HG03095 (cell line): ENCODE measurements at regions not wholly inside any gene's neighbourhood (a gene's known extent, or its start where the extent isn't known, plus 50 kb on each side); places are given as distances from the start of the nearest gene placed in this dataset.
"Not testable (repeated sequence)": the region's sequence is repeated elsewhere in the genome, so short reads cannot be mapped to it uniquely, and the experiment has no call there.

Experiments
- ATAC-seq: cut with Tn5 transposase; IDR thresholded peaks from one replicate; pipeline ENCODE4 v1.9.1; 2021; ENCODE audit warnings: moderate library complexity; ENCODE audit not compliant: unreplicated experiment

DNA sequence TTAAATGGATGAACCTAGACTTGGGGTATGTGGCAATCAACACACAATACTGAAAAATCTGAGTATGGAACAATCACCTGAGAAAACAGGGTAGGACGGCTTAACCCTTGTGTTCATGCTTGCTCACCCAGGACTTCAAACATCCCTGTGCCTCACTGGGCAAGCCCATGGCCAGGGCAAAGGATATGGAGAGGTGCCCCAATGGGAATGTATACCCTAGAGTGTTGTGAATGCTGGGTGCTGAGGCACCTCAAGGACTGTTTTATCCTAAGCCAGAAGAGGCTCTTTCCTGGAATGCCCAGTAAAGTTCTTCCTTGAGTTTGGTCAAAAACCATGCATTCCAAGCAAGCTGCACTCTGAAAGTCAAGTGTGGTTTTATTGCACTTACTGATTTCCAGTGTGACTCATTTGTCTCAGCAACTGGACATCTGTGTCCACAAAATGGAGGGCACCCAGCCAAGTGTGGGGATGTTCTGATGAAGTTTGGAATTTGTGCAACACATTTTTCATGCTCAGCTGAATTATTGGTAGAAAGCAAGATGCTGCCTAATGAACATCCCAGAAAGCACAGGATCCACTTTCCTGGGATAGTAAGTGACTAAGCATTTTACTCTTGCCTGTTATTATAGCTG lies 531.3 kb downstream of the RFC3 start:
- no peak for ATAC-seq

DNA sequence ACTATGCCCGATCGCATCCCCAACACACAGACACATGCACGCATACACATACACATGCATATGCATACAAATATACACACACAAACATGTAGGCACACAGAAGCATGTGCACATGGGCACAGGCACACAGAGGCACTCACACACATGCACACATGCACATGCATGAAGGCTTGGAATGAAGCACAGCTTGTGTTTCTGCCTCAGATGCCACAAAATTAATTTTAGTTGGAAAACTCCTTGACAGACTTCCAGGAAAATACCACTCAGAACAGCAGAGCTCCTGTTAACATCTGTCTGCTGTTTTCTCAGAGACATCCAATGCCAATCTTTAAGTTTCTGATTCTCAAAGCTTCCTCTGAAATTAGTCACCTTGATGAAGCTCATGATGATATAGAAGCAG lies 532.7 kb downstream of the RFC3 start:
- ATAC-seq = no peak

DNA sequence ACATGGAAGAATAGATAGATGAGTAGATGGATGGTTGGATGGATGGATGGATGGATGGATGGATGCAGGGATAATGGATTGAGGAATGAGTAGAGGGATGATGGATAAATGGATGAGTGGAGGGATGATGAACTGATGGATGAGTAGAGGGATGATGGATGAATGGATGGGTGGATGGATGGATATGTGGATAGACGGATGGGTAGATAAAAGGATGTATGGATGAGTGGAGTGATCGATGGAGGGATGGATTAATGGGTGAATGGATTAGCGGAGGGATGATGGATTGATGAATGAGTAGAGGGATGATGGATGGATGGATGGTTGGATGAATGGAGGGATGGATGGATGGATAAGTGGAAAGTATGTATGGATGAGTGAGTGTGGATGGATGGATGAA lies 533.2 kb downstream of the RFC3 start:
- ATAC-seq = no peak

DNA sequence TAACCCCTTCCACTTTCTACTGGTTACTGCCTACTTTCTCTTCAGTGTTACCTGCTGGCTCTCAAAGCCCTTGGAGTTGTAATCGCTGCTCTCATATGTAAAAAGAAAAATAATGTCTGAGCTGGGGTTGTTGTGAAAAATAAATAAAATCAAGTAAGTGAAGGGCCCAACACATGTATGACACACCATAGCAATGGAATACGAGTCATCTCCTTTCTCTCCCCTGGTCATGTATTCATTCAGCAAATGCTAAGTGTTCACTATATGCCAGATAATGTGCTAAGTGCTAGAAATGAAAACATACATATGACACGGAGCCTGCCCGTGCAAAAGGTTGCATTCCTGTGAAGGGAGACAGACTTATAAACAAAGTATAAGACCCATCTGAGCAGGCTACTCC lies 535.0 kb downstream of the RFC3 start:
- no peak for ATAC-seq

DNA sequence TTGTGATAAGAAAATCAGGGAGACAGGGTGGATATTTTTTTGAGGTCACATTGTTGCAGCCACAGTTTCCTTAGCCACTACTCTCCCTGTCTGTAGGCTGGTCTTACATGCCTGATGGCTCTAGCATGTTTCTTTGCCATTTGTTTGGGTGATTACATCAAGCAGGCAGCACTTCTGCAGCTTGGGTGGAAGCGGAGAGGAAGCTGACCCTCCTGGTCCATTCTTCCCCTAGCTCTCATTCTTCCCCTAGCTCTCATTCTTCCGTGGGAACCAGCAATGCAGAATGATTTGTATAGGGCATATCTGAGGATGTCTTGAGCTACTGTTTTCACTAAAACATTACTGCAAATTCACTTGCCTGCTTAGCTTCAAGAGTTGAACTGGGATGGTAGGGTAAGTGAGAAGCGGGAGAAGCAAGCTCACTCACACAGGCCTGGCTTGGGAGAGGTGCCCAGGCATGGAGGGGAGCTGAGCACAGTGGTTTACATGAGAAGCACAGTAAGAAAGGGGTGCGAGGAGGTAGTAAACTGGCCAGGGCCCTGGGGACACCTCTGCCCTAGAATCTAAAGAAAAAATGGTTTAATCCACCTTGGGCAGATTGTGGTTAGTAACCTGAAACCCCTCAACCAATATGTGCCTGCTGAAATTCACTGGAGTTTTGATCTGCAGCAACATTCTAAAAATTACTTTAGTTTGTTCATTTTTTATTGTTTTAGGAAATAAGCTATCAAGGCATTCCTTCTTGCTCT lies 538.9 kb downstream of the RFC3 start:
- ATAC-seq = no peak

DNA sequence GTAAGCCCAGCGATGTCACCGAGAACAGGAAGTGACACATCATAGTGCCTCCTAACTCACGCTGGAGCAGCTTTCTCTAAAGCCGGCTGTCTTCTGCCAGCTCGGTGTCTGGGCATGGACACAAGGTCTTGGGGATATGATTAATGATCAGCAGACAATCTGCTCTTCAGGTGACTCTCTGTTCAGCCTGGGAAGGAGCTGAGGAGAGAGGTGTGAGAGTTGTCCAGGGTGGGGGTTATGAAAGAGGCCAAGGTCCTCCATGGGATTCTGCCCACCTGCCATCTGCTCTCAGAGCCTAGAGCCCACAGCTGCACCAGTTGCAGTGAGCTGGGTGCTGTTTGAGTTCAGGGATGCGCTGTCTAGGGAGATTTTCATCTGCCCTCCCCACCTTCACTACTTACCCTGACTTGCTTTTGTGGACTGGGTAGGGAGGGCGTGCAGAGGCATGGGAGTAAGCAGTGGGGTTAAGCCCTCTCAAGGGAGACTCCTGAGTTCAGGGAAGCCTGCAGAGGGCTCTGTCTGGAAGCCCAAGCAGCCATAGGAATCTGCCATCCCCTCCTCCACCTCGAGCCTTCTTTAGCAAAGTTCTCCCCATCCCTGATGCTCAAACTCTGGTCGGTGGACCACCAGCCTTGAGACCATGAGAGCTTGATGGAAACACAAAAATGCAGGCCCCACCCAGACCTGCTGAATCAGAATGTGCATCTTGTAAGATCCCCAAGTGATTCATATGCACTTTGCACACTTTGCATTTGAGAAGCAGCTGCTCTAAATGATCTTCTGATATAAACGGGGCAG lies 539.7 kb downstream of the RFC3 start:
- no peak for ATAC-seq

DNA sequence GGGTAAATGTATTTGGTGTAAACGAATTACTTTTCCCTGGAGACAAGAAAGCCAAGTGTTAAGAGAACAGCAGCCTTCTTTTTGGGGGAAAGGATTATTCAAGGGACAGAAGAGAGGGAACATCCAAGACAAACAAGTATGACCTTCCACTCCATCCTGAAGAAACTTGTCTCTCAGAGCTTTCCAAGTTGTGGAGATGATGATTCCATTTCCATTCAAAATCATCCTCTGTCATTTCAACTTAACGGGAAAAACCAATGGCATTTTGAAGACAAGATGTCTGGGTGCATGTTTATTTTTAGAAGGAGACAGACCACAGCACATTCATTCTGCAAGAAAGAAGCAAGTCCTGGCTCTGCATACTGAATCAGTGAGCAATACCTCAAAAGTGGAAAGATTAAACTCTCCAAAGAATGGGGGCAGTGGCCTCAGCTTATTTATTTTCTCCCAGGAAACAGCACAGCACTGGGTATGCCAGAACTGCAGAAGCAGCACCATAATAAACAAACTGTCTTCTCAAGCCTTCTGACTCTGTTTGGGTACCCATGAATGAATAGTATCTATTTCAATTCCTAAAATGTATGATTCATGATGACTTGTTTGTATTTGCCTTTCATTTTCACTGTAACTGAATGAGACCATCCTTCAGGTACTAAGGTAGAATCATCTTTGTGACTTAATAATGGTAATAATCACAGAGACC lies 541.0 kb downstream of the RFC3 start:
- no peak for ATAC-seq

DNA sequence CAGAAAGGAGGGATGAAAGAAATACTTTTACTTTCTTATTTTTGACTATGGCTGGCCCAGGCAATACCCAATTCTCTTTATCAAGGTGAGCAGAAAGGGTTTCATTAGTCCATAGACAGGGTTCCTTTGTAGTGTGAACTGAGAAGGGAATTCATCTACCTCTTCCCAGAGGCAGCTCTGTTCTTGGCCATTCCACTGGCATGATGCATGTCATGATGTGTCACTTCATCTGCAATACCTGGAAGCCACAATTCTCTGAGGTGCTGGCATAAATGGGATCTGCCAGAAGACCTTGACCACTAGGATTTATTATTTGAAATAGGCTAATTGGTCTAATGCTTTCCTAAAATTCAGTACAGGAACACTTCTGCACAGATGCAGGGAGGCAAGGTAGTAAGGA lies 542.8 kb downstream of the RFC3 start:
- ATAC-seq = no peak

DNA sequence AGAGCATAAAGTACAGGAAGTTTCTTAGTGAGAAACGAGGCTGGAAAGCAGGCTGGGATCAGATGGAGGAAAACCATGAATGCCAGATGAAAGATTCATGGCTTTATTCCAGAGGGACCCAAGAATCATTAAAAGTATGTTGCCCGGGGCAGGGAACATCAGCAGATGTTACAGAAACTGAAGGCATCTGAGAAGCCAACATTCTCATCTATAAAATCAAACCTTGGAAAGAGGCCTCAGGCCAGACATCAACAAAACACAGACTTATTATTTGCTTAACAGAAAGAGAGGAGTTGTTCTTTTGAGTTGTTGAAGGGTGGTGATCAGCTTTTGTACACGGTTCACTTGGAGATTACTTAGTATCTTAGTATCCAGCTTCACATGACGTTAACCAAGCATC lies 543.6 kb downstream of the RFC3 start:
- ATAC-seq = no peak

DNA sequence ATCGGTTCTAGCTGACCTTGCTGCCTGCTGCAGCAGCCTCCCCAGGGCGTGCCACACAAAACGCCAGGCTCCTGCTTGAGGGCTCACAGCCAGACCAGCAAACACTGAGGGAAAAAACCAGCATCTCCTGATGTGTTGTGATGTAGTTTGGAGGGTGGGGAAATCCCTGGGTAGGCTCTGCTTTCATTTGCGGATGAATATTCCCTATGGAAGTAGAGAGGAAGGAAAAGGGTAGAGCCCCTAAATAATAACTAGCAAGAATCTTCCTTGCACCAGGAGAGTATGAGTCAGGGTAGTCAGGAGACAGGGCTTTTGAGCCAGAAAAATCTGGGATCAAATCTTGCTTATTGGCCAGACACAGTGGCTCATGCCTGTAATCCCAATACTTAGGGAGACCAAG lies 545.3 kb downstream of the RFC3 start:
- no peak for ATAC-seq

DNA sequence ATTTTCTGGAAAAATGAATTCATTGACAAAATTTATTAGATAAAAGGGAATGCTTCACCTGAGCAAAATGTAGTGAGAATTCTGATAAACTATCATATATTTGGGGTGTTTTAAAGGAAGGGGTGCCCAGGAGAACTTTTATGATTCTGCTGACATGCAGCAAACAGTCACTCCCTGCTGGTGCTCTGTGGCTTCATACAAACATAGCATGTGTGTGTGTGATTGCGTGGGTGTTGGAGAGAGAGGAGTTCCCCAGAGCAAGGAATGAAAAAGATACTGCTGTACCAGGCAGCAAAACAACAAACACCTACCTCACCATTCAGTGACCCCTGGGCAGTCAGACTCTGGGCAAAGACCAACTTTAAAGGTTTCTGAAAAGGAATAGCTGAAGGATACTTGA lies 546.7 kb downstream of the RFC3 start:
- no peak for ATAC-seq

DNA sequence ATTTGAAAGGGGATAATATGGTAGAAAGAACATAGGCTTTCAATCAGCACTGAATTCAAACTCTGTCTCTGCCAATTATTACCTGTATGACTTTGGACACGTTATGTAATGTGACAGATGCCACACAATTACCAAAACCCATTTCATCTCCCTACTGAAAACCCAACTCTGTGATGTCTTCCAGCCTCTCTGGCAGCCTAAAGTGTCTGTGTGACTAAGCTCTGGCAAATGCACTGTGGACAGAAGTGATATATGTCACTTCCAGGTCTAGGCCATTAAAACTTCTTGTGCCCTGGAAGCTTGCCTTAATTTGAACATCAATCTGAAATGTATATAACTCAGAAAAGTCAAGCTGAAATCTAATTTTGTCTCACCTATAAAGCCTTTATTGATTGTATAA lies 552.0 kb downstream of the RFC3 start:
- ATAC-seq = no peak

DNA sequence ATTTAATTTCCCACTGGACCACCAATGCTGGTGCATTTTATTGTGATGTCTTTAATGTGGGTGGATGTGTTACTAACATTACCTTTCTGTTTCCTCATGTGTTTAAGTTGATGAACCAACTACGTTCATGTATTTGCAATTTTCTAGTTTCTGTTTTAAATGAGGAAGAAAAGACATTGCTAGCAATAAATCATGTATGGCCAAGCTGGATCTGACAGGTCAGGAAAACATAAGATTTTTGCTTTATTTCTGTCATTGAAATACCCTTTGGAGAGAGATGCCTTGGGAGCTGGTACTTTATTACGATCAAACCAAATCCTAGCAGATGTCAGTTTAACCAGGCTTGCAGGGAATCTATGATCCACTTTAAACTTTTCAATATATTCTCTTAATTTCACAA lies 553.2 kb downstream of the RFC3 start:
- no peak for ATAC-seq

DNA sequence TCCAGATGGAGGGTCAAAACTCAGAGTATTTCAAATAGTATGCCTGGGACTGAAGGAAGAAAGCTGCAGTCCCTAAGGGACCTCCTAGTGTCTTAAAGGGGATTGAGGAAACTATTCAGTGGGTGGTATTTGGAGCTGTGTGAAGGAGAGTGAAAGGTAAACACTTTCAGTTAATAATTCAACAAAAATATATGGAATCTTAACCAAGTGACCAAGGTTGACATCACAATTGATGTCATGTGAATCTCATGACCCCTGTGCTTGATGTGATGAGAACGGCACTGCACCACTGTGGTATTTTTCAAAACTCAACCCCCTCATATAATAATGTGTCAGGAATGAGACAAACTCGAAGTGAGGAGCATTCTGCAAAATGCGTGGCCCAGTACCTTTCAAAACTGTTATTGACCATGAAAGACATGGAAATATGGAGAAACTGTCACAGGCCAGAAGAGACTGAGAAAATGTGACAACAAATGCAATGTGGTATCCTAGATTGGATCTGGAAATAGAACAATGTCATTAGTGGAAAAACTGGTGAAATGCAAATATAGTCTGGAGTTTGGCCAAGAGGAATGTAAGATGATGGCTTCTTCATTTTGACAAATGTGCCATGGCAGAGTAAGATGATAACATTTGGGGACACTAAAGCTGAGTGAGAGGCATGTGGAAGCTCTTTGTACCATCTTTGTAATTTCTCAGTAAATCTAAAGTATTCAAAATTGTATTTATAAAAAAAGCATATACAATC lies 553.9 kb downstream of the RFC3 start:
- ATAC-seq = no peak

DNA sequence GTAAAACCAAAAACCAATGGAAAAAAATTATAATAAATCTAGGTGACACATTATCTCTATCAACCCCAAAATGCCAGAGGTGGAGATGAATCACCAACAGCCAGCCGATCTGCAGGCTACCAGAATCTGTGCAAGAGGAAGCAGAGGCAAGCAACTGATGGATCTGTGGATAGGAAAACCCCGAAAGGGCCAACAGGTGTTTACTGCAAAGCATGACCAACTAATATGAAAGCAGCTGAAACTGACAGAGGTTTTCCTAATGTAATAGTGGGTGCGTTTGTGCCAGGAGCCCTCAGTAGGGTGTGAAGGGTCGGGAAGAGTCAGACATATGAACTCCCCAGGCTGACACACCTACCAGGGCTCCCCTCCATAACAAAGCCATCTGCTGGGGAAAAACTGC lies 554.6 kb downstream of the RFC3 start:
- ATAC-seq = no peak

DNA sequence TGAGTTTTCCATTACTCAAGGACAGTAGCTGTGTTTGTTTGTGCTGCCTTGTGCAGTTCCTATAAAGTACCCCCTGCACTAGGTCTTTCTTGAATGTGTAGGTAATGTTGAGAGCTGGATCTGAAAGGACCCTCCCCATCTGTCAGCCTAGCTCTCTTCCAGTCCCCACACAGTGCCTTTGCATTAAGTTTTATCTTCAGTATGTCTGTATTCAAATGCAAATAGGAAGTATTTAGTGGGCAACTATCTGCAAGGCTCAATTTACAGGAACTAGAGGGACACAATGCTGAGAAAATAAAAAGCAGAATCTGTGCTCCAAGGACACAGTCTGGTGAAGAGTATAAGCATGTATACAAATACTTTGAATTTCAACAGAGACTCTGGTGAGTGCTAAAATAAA lies 558.5 kb downstream of the RFC3 start:
- ATAC-seq = no peak

DNA sequence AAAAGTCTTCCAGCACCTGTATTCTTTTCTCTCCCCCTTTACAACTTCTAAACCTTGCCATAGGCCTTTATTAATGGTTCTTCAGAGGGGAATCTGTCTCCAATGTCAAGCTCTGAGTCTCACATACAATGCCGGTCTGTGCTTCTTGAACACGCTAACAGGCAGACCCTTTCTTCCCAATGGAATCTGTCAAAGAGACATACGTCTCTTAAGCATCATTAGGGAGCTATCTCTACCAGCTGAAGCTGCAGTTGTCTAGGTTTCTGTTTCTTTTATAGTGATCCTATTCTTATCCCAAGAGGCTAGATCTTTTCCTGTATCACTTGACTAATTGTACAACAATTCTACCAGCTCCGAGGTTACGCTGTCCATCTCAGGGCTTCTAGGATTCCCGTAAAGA lies 560.8 kb upstream of the NBEA start:
- no peak for ATAC-seq

DNA sequence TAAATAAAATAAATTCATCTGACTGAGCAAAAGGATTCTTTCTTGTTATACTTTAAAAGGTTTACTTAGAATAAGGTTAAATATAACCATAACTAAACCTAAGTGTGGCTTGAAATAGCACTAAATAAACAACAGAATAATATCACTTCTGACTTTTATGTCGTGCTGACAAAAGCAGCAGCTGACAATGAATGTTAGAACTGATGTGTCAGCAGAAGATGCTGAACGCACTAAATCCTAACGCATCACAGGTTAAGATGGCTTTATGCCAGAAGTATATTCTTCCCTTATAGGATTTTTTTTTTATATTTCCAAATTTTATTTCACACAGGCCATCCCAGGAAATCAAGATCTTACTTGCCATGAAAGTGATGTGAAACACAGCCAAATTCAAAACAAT lies 558.3 kb upstream of the NBEA start:
- ATAC-seq = no peak

DNA sequence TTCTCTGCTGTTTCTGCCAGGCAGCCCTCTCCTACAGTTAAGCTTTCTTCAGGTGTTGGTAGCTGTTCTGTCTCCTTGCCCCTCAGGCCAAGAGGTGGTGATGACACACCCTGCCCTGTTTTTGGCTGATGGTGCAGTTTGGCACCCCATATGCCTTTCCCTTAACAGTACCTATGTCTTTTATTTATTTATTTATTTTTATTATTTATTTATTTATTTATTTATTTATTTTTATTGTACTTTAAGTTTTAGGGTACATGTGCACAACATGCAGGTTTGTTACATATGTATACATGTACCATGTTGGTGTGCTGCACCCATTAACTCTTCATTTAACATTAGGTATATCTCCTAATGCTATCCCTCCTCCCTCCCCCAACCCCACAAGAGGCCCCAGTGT lies 555.8 kb upstream of the NBEA start:
- ATAC-seq = not testable (repeated sequence)

DNA sequence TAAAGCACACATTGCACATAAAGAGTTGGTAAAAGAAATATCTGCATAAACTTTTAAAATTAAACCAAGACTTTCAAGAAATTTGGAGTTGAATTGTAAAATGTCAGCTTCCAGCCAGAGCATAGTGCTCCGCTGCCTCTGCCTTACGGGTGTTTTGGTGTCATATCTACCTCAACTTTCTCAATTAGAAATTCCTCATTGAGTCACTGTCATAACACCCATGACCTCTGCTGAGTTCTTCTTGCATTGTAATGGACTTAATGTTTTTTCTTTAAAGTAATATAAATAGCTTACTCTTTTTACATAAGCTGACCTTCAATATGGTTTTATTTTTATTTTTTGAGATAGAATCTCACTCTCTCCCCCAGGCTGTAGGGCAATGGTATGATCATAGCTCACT lies 551.0 kb upstream of the NBEA start:
- no peak for ATAC-seq

DNA sequence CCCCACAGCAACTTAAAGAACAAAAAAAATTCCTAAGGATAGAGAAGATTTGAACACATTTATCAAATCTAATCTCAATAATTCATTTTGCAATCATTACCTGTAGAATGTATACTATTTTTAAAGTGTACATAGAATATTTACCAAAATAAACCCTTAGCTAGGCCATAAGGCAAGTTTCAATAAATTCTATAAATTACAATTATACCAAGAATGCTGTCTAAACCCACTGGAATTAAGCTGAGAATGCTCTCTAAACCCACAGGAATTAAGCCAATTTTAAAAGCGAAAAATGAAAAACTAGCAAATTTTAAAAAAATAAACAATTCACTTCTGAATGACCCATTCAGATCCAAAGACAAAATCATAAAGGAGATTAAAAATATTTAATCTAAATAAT lies 540.4 kb upstream of the NBEA start:
- no peak for ATAC-seq
